A549 (cell line): ENCODE measurements at regions not wholly inside any gene's neighbourhood (a gene's known extent, or its start where the extent isn't known, plus 50 kb on each side); places are given as distances from the start of the nearest gene placed in this dataset.

Experiments used
- ATAC-seq, 2 experiments: fragments of 200-7000 bp in 1 of 2; fragments of >200 bp in 1 of 2; cut with Nextera tagmentation in 1 of 2; cut with Tn5 transposase in 1 of 2; 3 replicates each; pipeline versions ENCODE4 v1.8.0 to v1.9.1; 2018 to 2020; ENCODE audit warnings: mild to moderate bottlenecking in 1 of 2, moderate library complexity in 1 of 2
- CTCF ChIA-PET: fragments of 300-600 bp; sonication (Branson Sonifier 250); formaldehyde crosslinking; extraction: SDS; loops from one replicate; lab custom pipeline; 2021; ENCODE audit warnings: antibody characterized with exemption, inconsistent platforms; lab: Yijun Ruan, JAX
- POLR2A ChIA-PET: fragments of 350-600 bp; formaldehyde crosslinking; extraction: SDS; loops from one replicate; lab custom pipeline; 2021; ENCODE audit warnings: antibody characterized with exemption, inconsistent platforms; lab: Yijun Ruan, JAX
- DNase-seq, 2 experiments: peaks; one replicate each; pipeline versions ENCODE4 v3.0.0 to v3.0.0-alpha.2; 2011 to 2016; ENCODE audit warnings: low read depth in 1 of 2, low spot score in 1 of 2
- FAIRE-seq: peaks from 2 replicates; lab custom pipeline; 2011; peaks lifted over from hg19 to GRCh38; lab: Jason Lieb, UNC
- H3K27ac ChIP-seq, 2 experiments: fragments of >200 bp; sonication (Bioruptor Twin); formaldehyde crosslinking; 3 replicates each; pipeline ENCODE4 v1.5.1; 2016 to 2017
- H3K4me1 ChIP-seq: fragments of >200 bp; sonication (Bioruptor Twin); formaldehyde crosslinking; 3 replicates; pipeline ENCODE4 v1.6.1; 2016
- H3K4me2 ChIP-seq: fragments of >200 bp; sonication (Bioruptor Twin); formaldehyde crosslinking; 3 replicates; pipeline ENCODE4 v1.6.1; 2016
- H3K4me3 ChIP-seq: fragments of >200 bp; sonication (Bioruptor Twin); formaldehyde crosslinking; 3 replicates; pipeline ENCODE4 v1.5.1; 2016
- H3K9me3 ChIP-seq: fragments of >200 bp; sonication (Bioruptor Twin); formaldehyde crosslinking; 3 replicates; pipeline ENCODE4 v1.6.1; 2016
- CHD2 ChIP-seq: fragments of 150-350 bp; IDR thresholded peaks from 2 replicates; pipeline ENCODE4 v1.6.1; 2014; ENCODE audit warnings: low read length; ENCODE audit not compliant: partially characterized antibody
- E2F6 ChIP-seq: IDR thresholded peaks from 2 replicates; pipeline ENCODE4 v1.6.1; 2012; ENCODE audit warnings: low read depth, borderline replicate concordance
- EHMT2 ChIP-seq: fragments of 200-600 bp; sonication (generic); IDR thresholded peaks from 2 replicates; pipeline ENCODE4 v1.6.1; 2016; ENCODE audit warnings: antibody characterized with exemption, low read depth, mild to moderate bottlenecking, moderate library complexity
- EP300 ChIP-seq, 2 experiments: fragments of >200 bp; sonication (Bioruptor Twin); formaldehyde crosslinking; IDR thresholded peaks; 2 replicates in 1 of 2; 3 replicates in 1 of 2; pipeline ENCODE4 v1.6.1; 2016 to 2017
- FOSL2 ChIP-seq, 2 experiments: fragments of 450-650 bp in 1 of 2; fragments of >200 bp in 1 of 2; sonication (Bioruptor Twin) in 1 of 2; formaldehyde crosslinking; IDR thresholded peaks; 2 replicates each; pipeline versions ENCODE4 v1.5.0 to v1.6.1; 2016 to 2020; ENCODE audit warnings: mild to moderate bottlenecking in 1 of 2, moderate library complexity in 1 of 2
- HEYL ChIP-seq: fragments of 250-450 bp; sonication (Bioruptor Pico); IDR thresholded peaks from 2 replicates; pipeline ENCODE4 v1.8.0; 2021; ENCODE audit warnings: mild to moderate bottlenecking, moderate library complexity
- HOXB5 ChIP-seq: fragments of 250-450 bp; sonication (Bioruptor Pico); IDR thresholded peaks from 2 replicates; pipeline ENCODE4 v1.5.0; 2020; ENCODE audit warnings: mild to moderate bottlenecking, moderate library complexity
- JUNB ChIP-seq: fragments of >200 bp; sonication (Bioruptor Twin); formaldehyde crosslinking; IDR thresholded peaks from 2 replicates; pipeline ENCODE4 v1.6.1; 2016
- KDM1A ChIP-seq: fragments of 200-600 bp; sonication (generic); IDR thresholded peaks from 2 replicates; pipeline ENCODE4 v1.6.1; 2016; ENCODE audit warnings: low read depth, mild to moderate bottlenecking
- MAFK ChIP-seq: fragments of 450-650 bp; IDR thresholded peaks from 2 replicates; pipeline ENCODE4 v1.6.1; 2014; ENCODE audit not compliant: partially characterized antibody
- MAZ ChIP-seq: fragments of 150-350 bp; IDR thresholded peaks from 2 replicates; pipeline ENCODE4 v1.6.1; 2014; ENCODE audit warnings: antibody characterized with exemption, low read depth, low read length, borderline replicate concordance
- MYC ChIP-seq: IDR thresholded peaks from 2 replicates; pipeline ENCODE4 v1.6.1; 2012; ENCODE audit warnings: mild to moderate bottlenecking, inconsistent platforms, low read length, improper control_type of control experiment, borderline replicate concordance
- NFE2L2 ChIP-seq: fragments of 150-350 bp; conservative IDR thresholded peaks from 2 replicates; pipeline ENCODE4 v1.6.1; 2014; ENCODE audit warnings: low read length
- NPAS2 ChIP-seq: fragments of 250-450 bp; sonication (Bioruptor Pico); IDR thresholded peaks from 2 replicates; pipeline ENCODE4 v1.8.0; 2022; ENCODE audit warnings: mild to moderate bottlenecking, moderate library complexity, borderline replicate concordance
- PHF8 ChIP-seq: fragments of 200-600 bp; sonication (generic); IDR thresholded peaks from 2 replicates; pipeline ENCODE4 v1.6.1; 2016; ENCODE audit warnings: low read depth, mild to moderate bottlenecking, antibody characterized with exemption, moderate library complexity, borderline replicate concordance
- POLR2A ChIP-seq: IDR thresholded peaks from 2 replicates; pipeline ENCODE4 v1.6.1; 2012; ENCODE audit warnings: mild to moderate bottlenecking, low read length
- POLR2AphosphoS2 ChIP-seq: conservative IDR thresholded peaks from 2 replicates; pipeline ENCODE4 v1.6.1; 2012; ENCODE audit warnings: low read length, improper control_type of control experiment, inconsistent platforms
- RAD21 ChIP-seq, 2 experiments: fragments of >200 bp in 1 of 2; sonication (Bioruptor Twin) in 1 of 2; formaldehyde crosslinking in 1 of 2; IDR thresholded peaks in 1 of 2; conservative IDR thresholded peaks in 1 of 2; 2 replicates in 1 of 2; 3 replicates in 1 of 2; pipeline ENCODE4 v1.6.1; 2012 to 2018; ENCODE audit warnings: inconsistent platforms in 1 of 2
- RARB ChIP-seq: fragments of 250-450 bp; sonication (Bioruptor Pico); IDR thresholded peaks from 2 replicates; pipeline ENCODE4 v1.8.0; 2021; ENCODE audit warnings: mild to moderate bottlenecking, moderate library complexity
- RCOR1 ChIP-seq: fragments of 150-350 bp; IDR thresholded peaks from 2 replicates; pipeline ENCODE4 v1.6.1; 2014; ENCODE audit warnings: antibody characterized with exemption, low read length, low read depth
- RNF2 ChIP-seq: fragments of 200-600 bp; sonication (generic); IDR thresholded peaks from 2 replicates; pipeline ENCODE4 v1.6.1; 2016; ENCODE audit warnings: low read depth, mild to moderate bottlenecking, antibody characterized with exemption, moderate library complexity, borderline replicate concordance
- TFCP2L1 ChIP-seq: fragments of 250-450 bp; sonication (Bioruptor Pico); IDR thresholded peaks from 2 replicates; pipeline ENCODE4 v1.5.0; 2021; ENCODE audit warnings: mild to moderate bottlenecking
- TP53 ChIP-seq: fragments of 250-450 bp; sonication (Bioruptor Pico); IDR thresholded peaks from 2 replicates; pipeline ENCODE4 v1.5.0; 2021; ENCODE audit warnings: mild to moderate bottlenecking, moderate library complexity
- ZFP36 ChIP-seq: fragments of 450-650 bp; IDR thresholded peaks from 2 replicates; pipeline ENCODE4 v1.6.1; 2014; ENCODE audit warnings: borderline replicate concordance; ENCODE audit not compliant: partially characterized antibody
- ZSCAN20 ChIP-seq: fragments of 250-450 bp; sonication (Bioruptor Pico); IDR thresholded peaks from 2 replicates; pipeline ENCODE4 v1.8.0; 2022; ENCODE audit warnings: mild to moderate bottlenecking, moderate library complexity
- WGBS: methylation state at CpG from one replicate; pipeline ENCODE4 v1.1.6; 2017; ENCODE audit errors: missing lambda C conversion rate; 5-methylcytosine and 5-hydroxymethylcytosine counted together
- TF ChIP-seq, protein P1 (sequence below): fragments of 200-600 bp; sonication (generic); IDR thresholded peaks from 2 replicates; pipeline ENCODE4 v1.6.1; 2016; ENCODE audit warnings: antibody characterized with exemption, mild to moderate bottlenecking, moderate library complexity

- CTCF ChIA-PET, result no interaction called here
- WGBS, result 34% methylated on average over 2 of the region's 2 CpGs
These were observed 779.4 kb upstream of the CDH6 start for GRCh38 chr5:30414078-30414477.

DNA sequence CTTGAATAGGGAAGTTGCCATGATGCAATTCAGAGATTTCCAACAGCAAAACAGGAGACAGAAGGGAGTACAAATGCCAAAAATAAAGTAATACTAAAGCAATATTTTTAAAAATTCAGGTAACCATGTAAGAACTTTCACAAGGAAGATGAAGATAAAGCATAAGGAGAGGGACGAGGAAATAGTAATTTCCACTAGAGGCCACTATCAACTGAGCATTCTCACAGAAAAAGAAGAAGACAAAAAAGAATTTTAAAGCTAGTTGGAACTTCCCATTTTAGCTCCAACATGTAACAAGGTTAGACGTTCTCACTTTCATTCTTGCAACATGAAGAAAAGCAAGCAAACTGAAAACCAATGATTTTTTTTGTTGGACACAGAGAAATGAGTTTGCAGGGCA lies 779.9 kb upstream of the CDH6 start:
- no peak for DNase-seq
- no peak overlapping the region for H3K27ac ChIP-seq
- H3K4me1 ChIP-seq, result no peaks in the 10 kb centered on the region
- 20% methylated on average over 2 of the region's 2 CpGs for WGBS
- ChIA-PET POLR2A (no interaction called here), CTCF (no interaction called here)
- no peak overlapping the region for H3K4me3 ChIP-seq
- H3K9me3 ChIP-seq, result no peaks in the 10 kb centered on the region
- H3K4me2 ChIP-seq, result no peak overlapping the region
- no peak for ATAC-seq
- TF ChIP-seq E2F6 (no peak), RCOR1 (no peak), PHF8 (no peak), HOXB5 (no peak), NFE2L2 (no peak), HEYL (CRISPR knock-in tag) (no peak), POLR2A (no peak), NPAS2 (CRISPR knock-in tag) (no peak), JUNB (no peak), POLR2AphosphoS2 (no peak), TFCP2L1 (CRISPR knock-in tag) (no peak), ZSCAN20 (CRISPR knock-in tag) (no peak), RARB (CRISPR knock-in tag) (no peak)
- FAIRE-seq, result no peak

More at GRCh38 chr5:30414078-30414477, 779.4 kb upstream of the CDH6 start:
- ATAC-seq (no peak), FAIRE-seq (no peak), DNase-seq (no peak)
- Histone ChIP-seq H3K4me3 (no peak overlapping the region), H3K4me1 (no peaks in the 10 kb centered on the region), H3K4me2 (no peak overlapping the region), H3K27ac (no peak overlapping the region), H3K9me3 (no peaks in the 10 kb centered on the region)
- TF ChIP-seq ZFP36 (no peak), TP53 (CRISPR knock-in tag) (no peak), MAZ (no peak), JUNB (no peak), RNF2 (no peak), FOSL2 (IDR thresholded peaks at IDR 0.05) (no peak), FOSL2 (CRISPR knock-in tag; IDR thresholded peaks at IDR 0.05) (no peak), MYC (no peak), HOXB5 (no peak), POLR2A (no peak), KDM1A (no peak), RARB (CRISPR knock-in tag) (no peak), CHD2 (no peak), PHF8 (no peak), RAD21 (conservative IDR thresholded peaks at IDR 0.05 in 1 of 2, IDR thresholded peaks at IDR 0.05 in 1 of 2) (no peak), EP300 (IDR thresholded peaks at IDR 0.05) (no peak), MAFK (no peak), EHMT2 (no peak)
- TF ChIP-seq, protein P1, sequence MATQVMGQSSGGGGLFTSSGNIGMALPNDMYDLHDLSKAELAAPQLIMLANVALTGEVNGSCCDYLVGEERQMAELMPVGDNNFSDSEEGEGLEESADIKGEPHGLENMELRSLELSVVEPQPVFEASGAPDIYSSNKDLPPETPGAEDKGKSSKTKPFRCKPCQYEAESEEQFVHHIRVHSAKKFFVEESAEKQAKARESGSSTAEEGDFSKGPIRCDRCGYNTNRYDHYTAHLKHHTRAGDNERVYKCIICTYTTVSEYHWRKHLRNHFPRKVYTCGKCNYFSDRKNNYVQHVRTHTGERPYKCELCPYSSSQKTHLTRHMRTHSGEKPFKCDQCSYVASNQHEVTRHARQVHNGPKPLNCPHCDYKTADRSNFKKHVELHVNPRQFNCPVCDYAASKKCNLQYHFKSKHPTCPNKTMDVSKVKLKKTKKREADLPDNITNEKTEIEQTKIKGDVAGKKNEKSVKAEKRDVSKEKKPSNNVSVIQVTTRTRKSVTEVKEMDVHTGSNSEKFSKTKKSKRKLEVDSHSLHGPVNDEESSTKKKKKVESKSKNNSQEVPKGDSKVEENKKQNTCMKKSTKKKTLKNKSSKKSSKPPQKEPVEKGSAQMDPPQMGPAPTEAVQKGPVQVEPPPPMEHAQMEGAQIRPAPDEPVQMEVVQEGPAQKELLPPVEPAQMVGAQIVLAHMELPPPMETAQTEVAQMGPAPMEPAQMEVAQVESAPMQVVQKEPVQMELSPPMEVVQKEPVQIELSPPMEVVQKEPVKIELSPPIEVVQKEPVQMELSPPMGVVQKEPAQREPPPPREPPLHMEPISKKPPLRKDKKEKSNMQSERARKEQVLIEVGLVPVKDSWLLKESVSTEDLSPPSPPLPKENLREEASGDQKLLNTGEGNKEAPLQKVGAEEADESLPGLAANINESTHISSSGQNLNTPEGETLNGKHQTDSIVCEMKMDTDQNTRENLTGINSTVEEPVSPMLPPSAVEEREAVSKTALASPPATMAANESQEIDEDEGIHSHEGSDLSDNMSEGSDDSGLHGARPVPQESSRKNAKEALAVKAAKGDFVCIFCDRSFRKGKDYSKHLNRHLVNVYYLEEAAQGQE, result no peak
- POLR2A ChIA-PET, result no interaction called here
